ENCODE measurements at regions not wholly inside any gene's neighbourhood (a gene's known extent, or its start where the extent isn't known, plus 50 kb on each side); places are given as distances from the start of the nearest gene placed in this dataset.

DNA sequence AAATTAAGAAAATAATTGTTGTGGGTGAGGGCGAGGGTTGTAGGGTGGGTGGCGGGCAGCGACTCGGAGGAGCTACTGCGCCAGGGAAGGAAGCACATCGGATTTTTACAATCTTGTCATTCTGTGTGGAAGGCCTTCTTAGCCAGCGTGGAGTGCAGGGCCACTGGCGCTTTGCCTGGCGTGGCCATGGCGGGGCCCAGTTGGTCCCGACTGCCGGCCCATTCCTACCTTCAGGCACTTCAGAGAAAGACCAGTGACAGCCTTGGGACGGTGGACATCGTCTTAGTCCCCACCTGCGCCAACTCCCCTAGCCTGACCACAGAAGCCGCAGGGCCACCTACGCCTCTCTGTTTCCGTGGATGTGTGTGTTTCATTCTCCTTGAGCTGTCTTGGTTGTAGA is 136.9 kb upstream of the NEGR1 start:
- intact Hi-C loops (cut with micrococcal nuclease; ENCODE audit: unreplicated experiment): no loop called here
- no peak overlapping the region for H3K4me2 ChIP-seq (ENCODE audit: control insufficient read depth, insufficient read depth)
- WGBS (ENCODE audit: insufficient coverage, insufficient replicate concordance, low lambda C conversion rate, missing lambda C conversion rate): 62% methylated on average over 18 of the region's 18 CpGs
- no peak for TF ChIP-seq RB1 (IDR thresholded peaks at IDR 0.05; ENCODE audit: borderline replicate concordance)
- TF ChIP-seq, protein P1, sequence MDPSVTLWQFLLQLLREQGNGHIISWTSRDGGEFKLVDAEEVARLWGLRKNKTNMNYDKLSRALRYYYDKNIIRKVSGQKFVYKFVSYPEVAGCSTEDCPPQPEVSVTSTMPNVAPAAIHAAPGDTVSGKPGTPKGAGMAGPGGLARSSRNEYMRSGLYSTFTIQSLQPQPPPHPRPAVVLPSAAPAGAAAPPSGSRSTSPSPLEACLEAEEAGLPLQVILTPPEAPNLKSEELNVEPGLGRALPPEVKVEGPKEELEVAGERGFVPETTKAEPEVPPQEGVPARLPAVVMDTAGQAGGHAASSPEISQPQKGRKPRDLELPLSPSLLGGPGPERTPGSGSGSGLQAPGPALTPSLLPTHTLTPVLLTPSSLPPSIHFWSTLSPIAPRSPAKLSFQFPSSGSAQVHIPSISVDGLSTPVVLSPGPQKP (IDR thresholded peaks at IDR 0.05; ENCODE audit: low read depth, low read length): no peak
- no peak for TF ChIP-seq SMAD5 (IDR thresholded peaks at IDR 0.05; ENCODE audit: low read depth)
- TF ChIP-seq IKZF2 (IDR thresholded peaks at IDR 0.05): no peak
- TF ChIP-seq NR2F1 (conservative IDR thresholded peaks at IDR 0.05): no peak
- TF ChIP-seq RUNX3 (IDR thresholded peaks at IDR 0.05; ENCODE audit: low read length): no peak
- TF ChIP-seq NBN (IDR thresholded peaks at IDR 0.05): no peak
- TF ChIP-seq EZH2 (IDR thresholded peaks at IDR 0.05; ENCODE audit: borderline replicate concordance, control insufficient read depth, low read depth, low read length): no peak
- TF ChIP-seq ZNF217 (IDR thresholded peaks at IDR 0.05): no peak
- no peak overlapping the region for H2AFZ ChIP-seq (ENCODE audit: control insufficient read depth, low read depth, low read length)
- no peaks in the 10 kb centered on the region for H3K4me1 ChIP-seq (ENCODE audit: control insufficient read depth, insufficient read depth, low read length)
- ChIA-PET CTCF (no interaction called here), POLR2A (no interaction called here), SMC1A (ENCODE audit: uncharacterized antibody, unreplicated experiment) (no interaction called here), RAD21 (ENCODE audit: unreplicated experiment) (no interaction called here)
- DNase-seq (ENCODE audit: low read depth, low spot score): no peak
- no peaks in the 10 kb centered on the region for H4K20me1 ChIP-seq (ENCODE audit: control insufficient read depth, insufficient read depth)
- in situ Hi-C loops (cut with MboI): no loop called here
- H3K27me3 ChIP-seq (replicated peaks in 1 of 2; ENCODE audit: control insufficient read depth in 2 of 2, insufficient read depth in 2 of 2, low read length in 1 of 2): no peaks in the 10 kb centered on the region
- no peaks in the 10 kb centered on the region for H3K9me3 ChIP-seq (replicated peaks; ENCODE audit: control insufficient read depth, insufficient read depth, low read length)
- H3K4me3 ChIP-seq: no peak overlapping the region
- H3K36me3 ChIP-seq (ENCODE audit: control insufficient read depth in 2 of 2, insufficient read depth in 2 of 2, low read length in 1 of 2): no peaks in the 10 kb centered on the region
- no peak for FAIRE-seq
- H3K79me2 ChIP-seq (ENCODE audit: control insufficient read depth, insufficient read depth, low read length): no peaks in the 10 kb centered on the region
- no peak overlapping the region for H3K9ac ChIP-seq (ENCODE audit: control insufficient read depth, insufficient read depth, low read length)
- no TSS peak for BruUV-seq (replicated peaks)
- ATAC-seq: no peak
- no peak overlapping the region for H3K27ac ChIP-seq (ENCODE audit: control insufficient read depth, insufficient read depth)

DNA sequence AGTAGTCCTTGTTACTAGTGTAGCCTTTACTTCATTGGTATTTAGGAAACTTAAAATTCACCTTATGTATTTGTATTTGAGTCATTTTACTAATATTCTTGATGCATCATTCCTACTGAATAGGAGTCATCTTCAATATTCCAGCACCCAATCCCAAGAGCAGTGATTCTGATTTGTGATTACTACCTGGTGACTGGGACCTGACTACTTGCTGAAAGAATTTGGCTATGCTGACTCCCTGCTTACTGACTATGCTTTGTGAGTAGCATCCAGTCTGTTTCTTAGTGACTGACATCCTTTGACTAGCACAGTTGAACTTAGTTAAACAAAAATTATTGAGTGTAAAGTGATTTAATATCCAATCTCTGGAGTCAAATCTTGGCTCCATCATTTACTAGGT is 129.9 kb upstream of the NEGR1 start:
- Histone ChIP-seq H3K79me2 (ENCODE audit: control insufficient read depth, insufficient read depth, low read length) (no peaks in the 10 kb centered on the region), H3K4me1 (ENCODE audit: control insufficient read depth, insufficient read depth, low read length) (no peaks in the 10 kb centered on the region), H3K9ac (ENCODE audit: control insufficient read depth, insufficient read depth, low read length) (no peak overlapping the region), H3K27ac (ENCODE audit: control insufficient read depth, insufficient read depth) (no peak overlapping the region), H3K27me3 (replicated peaks in 1 of 2; ENCODE audit: control insufficient read depth in 2 of 2, insufficient read depth in 2 of 2, low read length in 1 of 2) (no peaks in the 10 kb centered on the region; a peak in 1 of 4 replicates), H3K9me3 (replicated peaks; ENCODE audit: control insufficient read depth, insufficient read depth, low read length) (no peaks in the 10 kb centered on the region), H3K4me2 (ENCODE audit: control insufficient read depth, insufficient read depth) (no peak overlapping the region), H2AFZ (ENCODE audit: control insufficient read depth, low read depth, low read length) (no peak overlapping the region), H3K36me3 (ENCODE audit: control insufficient read depth in 2 of 2, insufficient read depth in 2 of 2, low read length in 1 of 2) (no peaks in the 10 kb centered on the region), H4K20me1 (ENCODE audit: control insufficient read depth, insufficient read depth) (no peaks in the 10 kb centered on the region), H3K4me3 (no peak overlapping the region)
- ChIA-PET POLR2A (no interaction called here), CTCF (no interaction called here), SMC1A (ENCODE audit: uncharacterized antibody, unreplicated experiment) (interaction anchor here (1.1 kb wide), 1 partner anchor 10 kb away, joined by 3 read pairs; no protein-coding TSS in a partner anchor), RAD21 (ENCODE audit: unreplicated experiment) (no interaction called here)
- DNase-seq (ENCODE audit: low read depth, low spot score): no peak
- in situ Hi-C loops (cut with MboI) (no loop called here), intact Hi-C loops (cut with micrococcal nuclease; ENCODE audit: unreplicated experiment) (no loop called here)
- ATAC-seq: no peak
- BruUV-seq (replicated peaks): no TSS peak
- no peak for FAIRE-seq
- TF ChIP-seq BCL11A (IDR thresholded peaks at IDR 0.05; ENCODE audit: low read depth, low read length) (no peak), JUND (IDR thresholded peaks at IDR 0.05; ENCODE audit: low read depth, low read length) (no peak), BHLHE40 (IDR thresholded peaks at IDR 0.05; ENCODE audit: borderline replicate concordance in 1 of 2, low read depth in 2 of 2, low read length in 1 of 2) (no peak), TCF7 (IDR thresholded peaks at IDR 0.05; ENCODE audit: borderline replicate concordance) (no peak), EZH2 (IDR thresholded peaks at IDR 0.05; ENCODE audit: borderline replicate concordance, control insufficient read depth, low read depth, low read length) (no peak)
- TF ChIP-seq, protein P2, sequence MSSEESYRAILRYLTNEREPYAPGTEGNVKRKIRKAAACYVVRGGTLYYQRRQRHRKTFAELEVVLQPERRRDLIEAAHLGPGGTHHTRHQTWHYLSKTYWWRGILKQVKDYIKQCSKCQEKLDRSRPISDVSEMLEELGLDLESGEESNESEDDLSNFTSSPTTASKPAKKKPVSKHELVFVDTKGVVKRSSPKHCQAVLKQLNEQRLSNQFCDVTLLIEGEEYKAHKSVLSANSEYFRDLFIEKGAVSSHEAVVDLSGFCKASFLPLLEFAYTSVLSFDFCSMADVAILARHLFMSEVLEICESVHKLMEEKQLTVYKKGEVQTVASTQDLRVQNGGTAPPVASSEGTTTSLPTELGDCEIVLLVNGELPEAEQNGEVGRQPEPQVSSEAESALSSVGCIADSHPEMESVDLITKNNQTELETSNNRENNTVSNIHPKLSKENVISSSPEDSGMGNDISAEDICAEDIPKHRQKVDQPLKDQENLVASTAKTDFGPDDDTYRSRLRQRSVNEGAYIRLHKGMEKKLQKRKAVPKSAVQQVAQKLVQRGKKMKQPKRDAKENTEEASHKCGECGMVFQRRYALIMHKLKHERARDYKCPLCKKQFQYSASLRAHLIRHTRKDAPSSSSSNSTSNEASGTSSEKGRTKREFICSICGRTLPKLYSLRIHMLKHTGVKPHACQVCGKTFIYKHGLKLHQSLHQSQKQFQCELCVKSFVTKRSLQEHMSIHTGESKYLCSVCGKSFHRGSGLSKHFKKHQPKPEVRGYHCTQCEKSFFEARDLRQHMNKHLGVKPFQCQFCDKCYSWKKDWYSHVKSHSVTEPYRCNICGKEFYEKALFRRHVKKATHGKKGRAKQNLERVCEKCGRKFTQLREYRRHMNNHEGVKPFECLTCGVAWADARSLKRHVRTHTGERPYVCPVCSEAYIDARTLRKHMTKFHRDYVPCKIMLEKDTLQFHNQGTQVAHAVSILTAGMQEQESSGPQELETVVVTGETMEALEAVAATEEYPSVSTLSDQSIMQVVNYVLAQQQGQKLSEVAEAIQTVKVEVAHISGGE (CRISPR knock-in tag; IDR thresholded peaks at IDR 0.05): no peak
